NCI-H2107 treated with DMSO at 0.1 percent for 48 hours (cell line): ENCODE measurements at regions not wholly inside any gene's neighbourhood (a gene's known extent, or its start where the extent isn't known, plus 50 kb on each side); places are given as distances from the start of the nearest gene placed in this dataset.
A peak's percentile ranks its signal among the peaks of the same experiment; 100 is the strongest.

Experiments used
- DNase-seq: peaks from one replicate; lab custom pipeline; 2025; ENCODE audit not compliant: unreplicated experiment; lab: John Stamatoyannopoulos, UW

DNA sequence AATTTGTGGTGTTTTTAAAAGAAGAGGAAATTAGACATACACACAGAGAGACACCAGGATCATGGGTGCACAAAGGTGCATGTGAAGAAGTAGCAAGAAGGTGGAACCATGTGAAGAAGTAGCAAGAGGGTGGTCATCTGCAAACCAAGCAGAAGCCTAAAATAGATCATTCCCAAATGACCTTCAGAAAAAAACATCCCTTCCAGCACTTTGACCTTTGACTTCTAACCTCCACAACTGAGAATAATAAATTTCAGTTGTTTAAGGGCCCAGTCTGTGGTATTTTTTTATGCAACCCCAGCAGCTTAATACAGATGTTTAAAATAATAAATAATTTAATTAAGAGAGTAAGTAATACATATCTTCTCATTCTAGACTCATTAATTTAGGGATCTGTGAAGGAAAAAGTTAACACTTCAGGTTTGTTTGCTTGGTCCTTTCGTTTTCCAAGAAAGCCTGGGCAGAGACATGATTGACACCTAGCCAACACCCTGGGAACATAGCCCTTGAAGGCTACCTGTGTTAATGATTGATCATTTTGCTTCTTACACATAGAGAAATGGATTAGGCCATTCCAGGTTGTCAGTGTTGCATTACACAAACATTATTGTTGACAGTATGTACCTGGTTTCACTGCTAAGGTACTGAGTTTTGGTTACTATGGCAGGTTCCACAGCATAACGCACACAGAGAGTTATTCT, 1331.2 kb upstream of the GBE1 start:
- no peak for DNase-seq

DNA sequence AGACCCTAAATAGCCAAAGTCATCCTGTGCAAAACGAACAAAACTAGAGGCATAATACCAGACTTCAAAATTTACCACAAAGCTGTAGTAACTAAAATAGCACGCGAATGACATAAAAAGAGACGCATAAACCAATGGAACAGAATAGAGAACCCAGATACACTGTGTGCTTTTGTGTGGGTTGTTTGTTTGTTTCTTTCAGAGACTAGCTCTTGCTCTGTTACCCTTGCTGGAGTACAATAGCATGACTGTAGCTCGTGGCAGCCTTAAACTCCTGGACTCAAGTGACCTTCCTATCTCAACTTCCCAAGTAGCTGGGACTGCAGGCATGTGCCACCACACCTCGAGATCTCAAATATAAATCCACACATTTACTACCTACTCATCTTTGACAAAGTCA, 1314.6 kb upstream of the GBE1 start:
- no peak for DNase-seq

- DNase-seq = no peak
Measured at GRCh38 chr3:83074485-83074884, 1313.0 kb upstream of the GBE1 start.

DNA sequence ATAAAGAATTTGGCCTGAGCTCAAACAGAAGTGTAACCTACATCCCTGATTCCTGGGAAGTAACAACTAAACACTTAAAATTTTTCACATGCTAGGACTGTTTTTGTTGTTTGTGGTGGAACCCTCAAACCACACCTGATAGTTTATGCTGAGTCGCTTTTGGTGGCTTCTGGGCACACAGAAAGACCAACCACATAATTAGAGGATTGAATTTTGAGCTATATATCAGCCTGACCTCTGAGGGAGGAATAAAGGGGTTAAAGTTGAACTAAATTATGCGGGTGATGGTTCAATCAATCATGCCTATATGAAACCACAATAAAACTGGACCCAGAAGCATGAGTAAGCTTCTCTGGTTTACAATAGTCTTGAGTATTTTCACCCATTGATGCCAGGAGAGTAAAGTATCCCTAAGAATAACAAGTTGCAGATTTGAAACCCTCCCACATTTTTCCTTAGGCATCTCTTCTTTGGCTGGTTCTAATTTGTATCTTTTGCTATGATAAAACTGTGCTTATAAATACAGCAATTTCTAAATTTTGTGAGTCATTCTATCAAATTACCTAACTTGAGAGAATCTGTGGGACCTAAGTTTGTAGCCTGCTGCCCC, 1304.5 kb upstream of the GBE1 start:
- DNase-seq = no peak

GRCh38 chr3:83063446-83063845, 1302.0 kb upstream of the GBE1 start:
- DNase-seq = no peak

GRCh38 chr3:83048556-83048955, 1287.1 kb upstream of the GBE1 start:
- no peak for DNase-seq

GRCh38 chr3:83039422-83039821, 1278.0 kb upstream of the GBE1 start:
- DNase-seq = no peak

GRCh38 chr3:83035704-83036010, 1274.2 kb upstream of the GBE1 start:
- no peak for DNase-seq

DNA sequence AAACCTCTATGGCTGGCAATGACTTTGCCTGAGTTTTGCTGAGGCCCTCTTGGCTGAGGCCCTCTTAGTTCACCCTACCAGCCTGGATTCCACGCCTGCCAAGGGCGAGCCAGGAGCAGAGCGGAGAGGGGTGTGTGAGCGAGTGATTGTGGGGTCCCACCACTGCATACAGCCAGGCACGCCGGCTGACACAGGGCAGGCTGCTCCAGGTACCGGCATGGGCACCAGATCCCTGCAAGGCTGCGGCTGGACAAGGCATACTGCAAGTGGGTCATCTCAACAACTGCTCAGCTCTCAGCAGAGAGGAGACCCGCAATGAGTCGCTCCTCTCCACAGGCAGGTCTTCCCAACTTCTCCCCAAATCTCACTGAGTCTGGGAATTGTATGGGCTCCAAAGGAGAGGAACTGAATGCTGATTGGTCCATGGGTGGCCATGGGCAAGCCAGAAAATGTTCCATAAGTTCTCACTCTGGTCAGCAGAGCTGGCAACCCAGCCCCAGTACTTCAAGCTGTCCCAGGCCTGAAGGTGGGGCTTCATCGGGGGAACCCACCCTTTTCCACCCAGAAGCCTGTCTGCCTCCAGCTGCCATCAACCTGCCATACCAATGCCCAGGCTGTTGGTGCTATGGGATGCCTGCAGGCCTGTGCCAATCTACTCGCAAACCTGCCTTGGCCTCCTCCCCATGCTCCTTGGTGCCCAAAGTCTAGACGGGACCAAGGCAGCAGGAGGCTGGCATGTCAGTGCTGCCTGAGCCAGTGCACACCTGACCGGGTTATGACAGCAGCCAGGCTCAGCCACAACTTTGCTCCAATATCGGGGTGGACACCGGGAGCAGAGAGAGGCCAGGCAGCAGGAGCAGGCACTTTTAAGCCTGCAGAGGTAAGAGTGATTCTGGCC, 1273.6 kb upstream of the GBE1 start:
- DNase-seq = no peak

- no peak for DNase-seq
Measured at GRCh38 chr3:83033133-83033532, 1271.7 kb upstream of the GBE1 start.

DNA sequence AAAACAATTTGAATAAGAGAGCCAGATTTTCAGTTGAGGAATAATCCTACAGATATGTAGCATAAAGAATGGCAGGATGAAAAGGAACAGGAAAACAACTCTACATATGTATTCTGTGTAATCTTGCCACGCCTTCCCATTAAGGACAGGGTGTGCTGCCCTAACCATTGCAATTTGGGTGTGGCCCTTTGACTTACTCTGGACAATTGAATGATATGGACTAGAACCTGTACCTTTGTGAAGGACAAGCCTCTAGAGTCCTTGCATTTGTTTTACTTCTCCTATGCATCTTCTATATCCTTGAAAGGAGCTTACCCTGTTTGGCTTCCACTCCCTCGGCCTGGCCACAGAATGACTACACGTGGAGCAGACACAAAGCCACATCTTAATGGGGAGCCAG, 1261.6 kb upstream of the GBE1 start:
- no peak for DNase-seq

DNA sequence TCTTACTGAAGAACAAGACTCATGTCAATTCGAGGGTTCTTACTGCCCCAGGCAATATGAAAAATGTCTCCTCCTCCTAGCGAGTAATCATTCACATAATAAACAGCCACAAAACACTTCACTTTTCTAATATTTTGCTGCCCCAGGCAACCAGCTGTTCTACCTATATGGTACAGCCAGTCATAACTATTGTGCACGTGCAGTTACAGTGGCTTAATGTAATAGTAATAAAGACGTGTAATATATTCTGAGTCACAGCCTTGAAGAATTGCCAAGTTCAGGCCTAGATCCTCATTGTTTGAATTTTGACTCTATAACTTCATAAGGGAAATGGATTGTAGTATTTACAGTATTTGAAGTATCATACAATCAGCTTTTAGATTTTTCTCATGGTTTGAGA, 1250.0 kb upstream of the GBE1 start:
- no peak for DNase-seq

DNA sequence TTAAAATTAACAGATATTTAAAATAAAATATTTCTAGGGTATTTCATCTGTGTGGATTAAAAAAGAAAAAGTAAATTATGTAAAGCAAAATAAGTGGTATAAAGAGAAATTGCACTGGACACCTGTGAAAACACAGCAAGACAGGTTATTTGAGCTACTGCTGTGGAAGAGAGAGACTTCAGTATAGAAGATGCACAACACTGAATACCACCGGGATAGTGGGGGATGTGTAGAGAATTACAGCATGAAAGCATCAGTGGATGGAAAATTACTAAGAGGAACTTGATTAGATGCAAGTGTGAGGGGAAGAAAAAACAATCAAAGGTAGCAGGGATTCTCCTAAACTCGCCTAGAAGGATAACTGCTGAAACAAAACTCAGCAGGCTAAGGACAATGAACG, 1242.5 kb upstream of the GBE1 start:
- peak; percentile 87 for DNase-seq

DNA sequence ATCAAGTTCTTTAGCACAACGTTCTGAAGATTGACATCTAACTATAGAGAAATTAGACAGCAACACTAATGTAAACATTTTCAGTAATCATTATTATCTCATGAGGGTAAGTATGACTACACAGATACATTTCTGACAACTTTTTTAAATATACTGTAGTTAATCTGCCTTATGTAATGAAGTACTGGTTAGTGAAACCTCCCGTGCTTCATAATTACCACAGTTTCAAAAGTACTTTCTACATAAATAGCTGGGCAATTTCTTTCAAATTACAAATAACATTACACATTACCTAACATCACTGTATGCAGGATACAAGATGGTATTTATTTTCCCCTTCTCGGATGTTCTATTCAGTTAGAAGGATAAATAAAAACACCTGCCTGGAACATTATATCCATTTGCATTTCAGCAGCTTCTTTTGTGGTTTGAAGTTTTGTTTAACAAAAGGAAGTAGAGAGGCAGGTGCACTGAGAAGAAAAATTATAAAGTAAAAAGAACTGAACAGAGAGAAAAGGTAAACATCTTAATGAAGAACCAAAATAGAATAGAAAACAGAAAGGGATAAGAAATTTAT, 1241.5 kb upstream of the GBE1 start:
- peak; percentile 99 for DNase-seq

- DNase-seq = no peak
Measured at GRCh38 chr3:82999777-83000176, 1238.3 kb upstream of the GBE1 start.

- DNase-seq = no peak
Measured at GRCh38 chr3:82978368-82978767, 1216.9 kb upstream of the GBE1 start.

GRCh38 chr3:82977871-82978270, 1216.4 kb upstream of the GBE1 start:
- no peak for DNase-seq

GRCh38 chr3:82973791-82974190, 1212.3 kb upstream of the GBE1 start:
- no peak for DNase-seq

- DNase-seq = no peak
Measured at GRCh38 chr3:82960379-82960778, 1198.9 kb upstream of the GBE1 start.

- no peak for DNase-seq
Measured at GRCh38 chr3:82957696-82958095, 1196.3 kb upstream of the GBE1 start.

DNA sequence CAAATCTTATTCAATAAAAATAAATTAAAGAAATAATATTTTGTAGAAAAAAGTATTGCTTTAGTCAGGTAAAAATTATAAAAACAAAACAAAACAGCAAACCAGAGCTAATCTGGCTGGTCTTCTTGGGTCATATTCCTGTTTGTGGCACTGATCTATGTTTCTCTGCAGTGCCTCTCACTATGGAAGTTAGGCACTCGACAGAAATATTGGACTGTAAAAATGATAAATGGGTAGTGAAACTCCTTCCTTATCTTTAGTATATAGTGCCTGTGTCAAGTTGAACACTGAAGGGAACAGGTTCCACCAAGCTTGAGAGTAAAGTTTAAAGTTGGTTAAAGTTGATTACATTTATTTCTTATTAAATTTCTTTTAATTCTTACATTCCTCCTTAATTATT, 1195.6 kb upstream of the GBE1 start:
- no peak for DNase-seq

GRCh38 chr3:82954486-82954885, 1193.0 kb upstream of the GBE1 start:
- no peak for DNase-seq
